Nephron progenitor cell (in vitro differentiated cells): ENCODE measurements at regions not wholly inside any gene's neighbourhood (a gene's known extent, or its start where the extent isn't known, plus 50 kb on each side); places are given as distances from the start of the nearest gene placed in this dataset.

Experiments
- DNase-seq: peaks from one replicate; pipeline ENCODE4 v3.0.0; 2021
- H3K27ac Mint-ChIP-seq: 2 replicates; pipeline ENCODE4 v1.8.0; 2021; ENCODE audit warnings: mild to moderate bottlenecking, moderate library complexity, mixed read lengths
- H3K27me3 Mint-ChIP-seq: 2 replicates; pipeline ENCODE4 v1.8.0; 2021; ENCODE audit warnings: mild to moderate bottlenecking, low read depth, mixed read lengths; ENCODE audit not compliant: poor library complexity
- H3K36me3 Mint-ChIP-seq: 2 replicates; pipeline ENCODE4 v1.8.0; 2021; ENCODE audit warnings: low read depth, mixed read lengths
- H3K4me1 Mint-ChIP-seq: 2 replicates; pipeline ENCODE4 v1.8.0; 2021; ENCODE audit warnings: mixed read lengths
- H3K4me3 Mint-ChIP-seq: 2 replicates; pipeline ENCODE4 v1.8.0; 2021; ENCODE audit warnings: mild to moderate bottlenecking, moderate library complexity, mixed read lengths
- H3K9me3 Mint-ChIP-seq: 2 replicates; pipeline ENCODE4 v1.8.0; 2021; ENCODE audit warnings: mild to moderate bottlenecking, moderate library complexity, mixed read lengths
- CTCF ChIP-seq: fragments of 200-600 bp; sonication (generic); IDR thresholded peaks from 2 replicates; pipeline ENCODE4 v1.5.0; 2021; ENCODE audit warnings: antibody characterized with exemption

DNA sequence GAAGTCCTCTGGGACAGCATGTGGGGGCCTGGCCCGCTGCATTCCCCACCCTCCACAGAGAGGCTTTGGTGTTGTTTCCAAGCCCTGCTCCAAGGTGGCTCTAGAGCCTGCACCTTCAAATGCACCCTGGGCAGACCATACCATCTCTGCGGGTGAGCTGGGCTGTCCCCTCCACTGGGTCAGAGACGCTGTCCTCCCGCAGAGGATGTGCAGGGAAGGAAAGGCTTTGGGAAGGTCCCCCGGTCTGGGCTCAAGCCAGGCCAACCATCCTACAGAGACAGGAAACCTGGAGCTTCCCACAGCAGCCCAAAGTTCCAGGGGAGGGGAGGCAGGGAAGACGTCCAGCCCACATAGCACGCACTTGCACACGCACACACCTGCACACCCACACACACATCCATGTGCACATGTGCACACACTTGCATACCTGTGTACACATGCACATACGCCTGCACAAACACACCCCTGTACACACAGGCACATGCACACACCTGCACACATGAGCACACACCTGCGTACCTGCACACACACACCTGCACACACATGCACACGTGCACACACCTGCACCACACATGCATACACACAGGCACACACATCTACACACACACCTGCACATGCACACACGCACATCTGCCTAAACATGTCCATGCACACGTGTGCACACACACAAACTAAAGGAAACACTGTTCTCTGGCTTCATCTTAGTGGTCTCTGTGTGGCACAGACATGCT, 155.4 kb downstream of the ERMARD start:
- DNase-seq: no peak
- no peak overlapping the region for H3K4me3 Mint-ChIP-seq
- no peaks in the 10 kb centered on the region for H3K36me3 Mint-ChIP-seq
- H3K27me3 Mint-ChIP-seq: peaks cover 19% of the 10 kb centered on the region
- no peaks in the 10 kb centered on the region for H3K9me3 Mint-ChIP-seq
- H3K27ac Mint-ChIP-seq: no peak overlapping the region
- no peak for TF ChIP-seq CTCF
- peaks cover 45% of the 10 kb centered on the region for H3K4me1 Mint-ChIP-seq

DNA sequence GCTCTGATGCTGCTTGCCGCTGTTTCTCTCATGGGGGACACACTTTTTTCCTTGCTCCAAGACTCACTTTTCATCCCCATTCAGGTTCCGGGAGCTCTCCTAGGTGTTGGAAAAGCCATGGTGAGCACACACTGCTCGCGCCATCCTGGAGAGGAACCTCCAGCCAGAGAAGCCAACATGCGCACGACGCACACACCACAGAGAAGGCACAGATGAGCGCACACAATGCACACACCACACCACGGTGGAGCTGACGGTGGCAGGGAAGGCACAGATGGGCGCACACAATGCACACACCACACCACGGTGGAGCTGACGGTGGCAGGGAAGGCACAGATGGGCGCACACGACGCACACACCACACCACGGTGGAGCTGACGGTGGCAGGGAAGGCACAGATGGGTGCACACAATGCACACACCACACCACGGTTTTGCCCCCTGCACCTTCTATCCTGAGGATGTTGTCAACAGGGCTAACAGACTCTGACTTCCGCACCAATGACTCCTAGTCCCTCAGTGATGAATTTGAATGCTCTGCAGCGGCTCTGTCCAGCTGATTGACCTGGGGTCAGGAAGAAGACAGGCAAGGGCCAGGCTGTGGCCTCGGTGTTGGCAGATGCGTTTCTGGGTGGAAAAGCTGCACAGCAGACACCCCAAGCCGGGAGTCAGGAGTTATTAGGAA, 154.7 kb downstream of the ERMARD start:
- Mint-ChIP-seq H3K4me3 (peak overlapping the region; percentile 9), H3K36me3 (no peaks in the 10 kb centered on the region), H3K9me3 (no peaks in the 10 kb centered on the region), H3K27me3 (peaks cover 19% of the 10 kb centered on the region), H3K4me1 (peaks cover 45% of the 10 kb centered on the region), H3K27ac (peak overlapping the region; percentile 77)
- DNase-seq: no peak
- TF ChIP-seq CTCF: no peak

DNA sequence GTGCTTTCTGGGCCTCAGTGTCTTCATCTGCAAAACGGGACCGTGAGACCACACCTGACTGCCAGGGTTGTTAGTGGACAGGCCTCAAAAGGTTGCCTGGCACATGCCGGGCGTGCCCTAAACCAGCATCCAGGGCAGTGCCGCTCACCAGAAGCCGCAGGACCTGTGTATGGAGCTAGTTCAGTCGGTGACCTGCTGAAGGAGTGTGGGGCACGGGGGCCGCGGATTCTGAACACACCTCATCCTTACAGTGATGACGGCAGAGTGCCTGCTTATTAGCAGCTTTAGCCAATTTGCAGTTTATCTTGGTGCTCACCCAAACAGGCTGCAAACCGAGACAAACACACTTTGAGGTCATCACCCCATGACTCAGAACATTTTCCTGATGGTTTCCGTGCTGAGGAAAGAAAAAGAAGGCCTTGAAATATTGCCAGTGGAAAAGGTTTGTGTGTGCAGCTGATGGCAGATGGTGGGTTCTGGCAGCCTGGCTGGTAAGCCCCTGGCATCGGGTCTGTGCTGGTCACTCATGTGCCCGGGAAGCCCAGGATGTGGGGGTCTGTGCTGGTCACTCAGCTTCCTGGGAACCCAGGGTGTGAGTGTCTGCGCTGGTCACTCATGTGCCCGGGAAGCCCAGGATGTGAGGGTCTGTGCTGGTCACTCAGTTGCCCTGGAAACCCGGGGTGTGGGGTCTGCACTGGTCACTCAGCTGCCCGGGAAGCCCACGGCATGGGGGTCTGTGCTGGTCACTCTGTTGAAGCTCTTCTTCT, 153.8 kb downstream of the ERMARD start:
- no peaks in the 10 kb centered on the region for H3K36me3 Mint-ChIP-seq
- peak overlapping the region; percentile 9 for H3K4me3 Mint-ChIP-seq
- peak overlapping the region; percentile 77 for H3K27ac Mint-ChIP-seq
- DNase-seq: no peak
- no peaks in the 10 kb centered on the region for H3K9me3 Mint-ChIP-seq
- H3K27me3 Mint-ChIP-seq: peaks cover 16% of the 10 kb centered on the region
- no peak for TF ChIP-seq CTCF
- H3K4me1 Mint-ChIP-seq: peaks cover 40% of the 10 kb centered on the region

DNA sequence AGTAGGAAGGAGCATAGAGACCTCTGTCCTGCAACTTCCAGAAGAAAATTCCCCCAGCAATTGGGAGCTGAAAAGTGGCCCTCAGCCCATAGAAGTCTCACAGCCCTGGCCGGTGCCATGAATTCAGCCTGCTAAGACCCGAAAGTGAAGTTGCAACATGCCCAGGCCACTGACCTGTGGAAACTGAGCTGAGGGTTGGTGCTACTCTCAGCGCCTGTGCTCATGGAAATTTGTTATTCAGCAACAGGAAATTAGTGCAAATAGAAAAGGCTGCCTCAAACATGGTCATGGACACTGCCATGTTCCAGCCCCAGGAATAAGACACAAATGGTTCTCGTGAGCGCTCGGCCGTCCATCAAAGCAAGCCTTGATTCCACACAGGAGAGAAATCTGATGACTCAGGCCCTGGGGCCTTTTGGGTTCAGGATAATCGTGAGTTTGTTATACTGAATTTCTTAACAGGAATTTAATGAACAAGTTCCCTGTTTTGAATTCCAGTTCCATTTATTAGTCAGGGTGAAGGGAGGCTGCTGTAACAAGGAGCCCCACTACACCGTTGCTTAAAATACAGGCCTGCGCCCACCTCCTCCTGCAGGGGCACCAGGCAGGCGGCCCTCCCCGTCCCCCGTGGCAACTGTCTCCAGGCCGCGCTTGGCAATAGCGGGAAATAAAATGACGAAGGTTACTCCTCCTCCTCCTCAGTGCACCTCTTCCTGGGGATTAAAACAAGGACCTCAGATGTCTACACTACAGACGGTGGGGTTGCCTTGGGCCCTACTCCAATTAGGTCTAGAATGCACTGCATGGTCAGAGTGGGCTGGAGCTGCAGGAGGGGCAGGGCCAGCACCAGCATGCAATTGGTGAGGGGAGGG, 152.9 kb downstream of the ERMARD start:
- DNase-seq: no peak
- TF ChIP-seq CTCF: no peak
- Mint-ChIP-seq H3K27me3 (peaks cover 16% of the 10 kb centered on the region), H3K4me1 (peaks cover 45% of the 10 kb centered on the region), H3K4me3 (no peak overlapping the region), H3K9me3 (no peaks in the 10 kb centered on the region), H3K36me3 (no peaks in the 10 kb centered on the region), H3K27ac (peak overlapping the region; percentile 48)

- no peak overlapping the region for H3K27ac Mint-ChIP-seq
- no peak for DNase-seq
- H3K9me3 Mint-ChIP-seq: no peaks in the 10 kb centered on the region
- H3K36me3 Mint-ChIP-seq: no peaks in the 10 kb centered on the region
- no peak overlapping the region for H3K4me3 Mint-ChIP-seq
- TF ChIP-seq CTCF: no peak
- H3K4me1 Mint-ChIP-seq: peaks cover 47% of the 10 kb centered on the region
- H3K27me3 Mint-ChIP-seq: peaks cover 16% of the 10 kb centered on the region
These were observed 151.7 kb downstream of the ERMARD start for GRCh38 chr6:169903122-169903521.
